H9 (cell line): ENCODE measurements at regions not wholly inside any gene's neighbourhood (a gene's known extent, or its start where the extent isn't known, plus 50 kb on each side); places are given as distances from the start of the nearest gene placed in this dataset.
"Not testable (repeated sequence)": the region's sequence is repeated elsewhere in the genome, so short reads cannot be mapped to it uniquely, and the experiment has no call there.

Experiments used
- DNase-seq: peaks from one replicate; pipeline ENCODE4 v3.0.0-alpha.2; 2017
- H2AFZ ChIP-seq: one replicate; pipeline ENCODE4 v1.6.1; 2013; ENCODE audit warnings: mild to moderate bottlenecking, low read length, control low read depth, moderate library complexity
- H2AK5ac ChIP-seq: 2 replicates; pipeline ENCODE4 v1.6.1; 2013; ENCODE audit warnings: low read length, control low read depth, mixed read lengths; ENCODE audit not compliant: insufficient read length
- H2BK120ac ChIP-seq: one replicate; pipeline ENCODE4 v1.6.1; 2013; ENCODE audit warnings: low read depth, mild to moderate bottlenecking, low read length, control low read depth, inconsistent platforms; ENCODE audit not compliant: poor library complexity, severe bottlenecking
- H2BK12ac ChIP-seq: 2 replicates; pipeline ENCODE4 v1.6.1; 2013; ENCODE audit warnings: low read length, control low read depth, mixed read lengths, low read depth; ENCODE audit not compliant: insufficient read length
- H2BK15ac ChIP-seq: 2 replicates; pipeline ENCODE4 v1.6.1; 2013; ENCODE audit warnings: low read depth, low read length, control low read depth
- H2BK20ac ChIP-seq: one replicate; pipeline ENCODE4 v1.6.1; 2013; ENCODE audit warnings: low read depth, mild to moderate bottlenecking, low read length, control low read depth, inconsistent platforms; ENCODE audit not compliant: poor library complexity, severe bottlenecking
- H2BK5ac ChIP-seq: 2 replicates; pipeline ENCODE4 v1.6.1; 2013; ENCODE audit warnings: low read length, control low read depth, mixed read lengths; ENCODE audit not compliant: insufficient read length
- H3K14ac ChIP-seq: 2 replicates; pipeline ENCODE4 v1.6.1; 2013; ENCODE audit warnings: low read length, control low read depth; ENCODE audit not compliant: insufficient read depth
- H3K18ac ChIP-seq: 2 replicates; pipeline ENCODE4 v1.6.1; 2013; ENCODE audit warnings: low read depth, mild to moderate bottlenecking, mixed read lengths, low read length, control low read depth; ENCODE audit not compliant: insufficient read length
- H3K23ac ChIP-seq: 2 replicates; pipeline ENCODE4 v1.6.1; 2013; ENCODE audit warnings: low read length, control low read depth, mixed read lengths, low read depth; ENCODE audit not compliant: insufficient read length
- H3K23me2 ChIP-seq: 2 replicates; pipeline ENCODE4 v1.6.1; 2013; ENCODE audit warnings: low read depth, mild to moderate bottlenecking, mixed read lengths, low read length, control low read depth; ENCODE audit not compliant: insufficient read length, poor library complexity, severe bottlenecking
- H3K27ac ChIP-seq: 2 replicates; pipeline ENCODE4 v1.5.1; 2013; ENCODE audit warnings: low read length, control low read depth, mixed read lengths, low read depth; ENCODE audit not compliant: insufficient read length
- H3K27me3 ChIP-seq: 2 replicates; pipeline ENCODE4 v1.6.1; 2013; ENCODE audit warnings: low read length, control low read depth, inconsistent platforms; ENCODE audit not compliant: insufficient read depth
- H3K4ac ChIP-seq: 2 replicates; pipeline ENCODE4 v1.6.1; 2013; ENCODE audit warnings: low read depth, mild to moderate bottlenecking, control low read depth, inconsistent platforms, low read length, moderate library complexity
- H3K4me1 ChIP-seq: 2 replicates; pipeline ENCODE4 v1.6.1; 2013; ENCODE audit warnings: low read length, control low read depth, inconsistent platforms; ENCODE audit not compliant: insufficient read depth
- H3K4me2 ChIP-seq: 2 replicates; pipeline ENCODE4 v1.6.1; 2013; ENCODE audit warnings: low read length, control low read depth, mixed read lengths; ENCODE audit not compliant: insufficient read length, insufficient read depth
- H3K56ac ChIP-seq: 2 replicates; pipeline ENCODE4 v1.6.1; 2013; ENCODE audit warnings: low read depth, mild to moderate bottlenecking, mixed read lengths, low read length, control low read depth; ENCODE audit not compliant: insufficient read length
- H3K79me1 ChIP-seq: 2 replicates; pipeline ENCODE4 v1.6.1; 2013; ENCODE audit warnings: low read depth, mild to moderate bottlenecking, moderate library complexity, low read length, control low read depth, inconsistent platforms; ENCODE audit not compliant: insufficient read depth, poor library complexity, severe bottlenecking
- H3K79me2 ChIP-seq: 2 replicates; pipeline ENCODE4 v1.6.1; 2013; ENCODE audit warnings: low read length, control low read depth, inconsistent platforms; ENCODE audit not compliant: insufficient read depth
- H3K9ac ChIP-seq: 2 replicates; pipeline ENCODE4 v1.6.1; 2013; ENCODE audit warnings: low read length, control low read depth, mixed read lengths; ENCODE audit not compliant: insufficient read length; ENCODE audit errors: extremely low read depth
- H3K9me3 ChIP-seq: one replicate; pipeline ENCODE4 v1.6.1; 2013; ENCODE audit warnings: low read depth, low read length, inconsistent platforms; ENCODE audit not compliant: control insufficient read depth
- H3T11ph ChIP-seq: one replicate; pipeline ENCODE4 v1.6.1; 2013; ENCODE audit warnings: mild to moderate bottlenecking, low read length, control low read depth, inconsistent platforms
- H4K20me1 ChIP-seq: one replicate; pipeline ENCODE4 v1.6.1; 2013; ENCODE audit not compliant: control insufficient read depth, insufficient read length, insufficient read depth
- H4K5ac ChIP-seq: 2 replicates; pipeline ENCODE4 v1.6.1; 2013; ENCODE audit warnings: low read depth, mild to moderate bottlenecking, mixed read lengths, low read length, control low read depth; ENCODE audit not compliant: insufficient read length
- H4K8ac ChIP-seq: replicated peaks from 2 replicates; pipeline ENCODE4 v1.6.1; 2013; ENCODE audit warnings: low read length, control low read depth, mixed read lengths, low read depth; ENCODE audit not compliant: insufficient read length
- H4K91ac ChIP-seq: 2 replicates; pipeline ENCODE4 v1.6.1; 2013; ENCODE audit warnings: low read depth, mild to moderate bottlenecking, moderate library complexity, mixed read lengths, low read length, control low read depth; ENCODE audit not compliant: insufficient read length
- H3K27ac Mint-ChIP-seq, 3 experiments: 2 replicates in 2 of 3; 3 replicates in 1 of 3; pipeline ENCODE4 v1.8.0; 2020 to 2021; ENCODE audit warnings: mixed read lengths in 3 of 3, mild to moderate bottlenecking in 1 of 3, moderate library complexity in 1 of 3
- H3K27me3 Mint-ChIP-seq: 2 replicates; pipeline ENCODE4 v1.8.0; 2021; ENCODE audit warnings: low read depth, mild to moderate bottlenecking, moderate library complexity, mixed read lengths
- H3K36me3 Mint-ChIP-seq, 3 experiments: 2 replicates in 2 of 3; 3 replicates in 1 of 3; pipeline ENCODE4 v1.8.0; 2020 to 2021; ENCODE audit warnings: low read depth in 3 of 3, mixed read lengths in 3 of 3; ENCODE audit not compliant: insufficient read depth in 1 of 3
- H3K4me1 Mint-ChIP-seq, 2 experiments: 2 replicates each; pipeline ENCODE4 v1.8.0; 2020; ENCODE audit warnings: mixed read lengths in 2 of 2
- H3K4me3 Mint-ChIP-seq, 2 experiments: 2 replicates in 1 of 2; 3 replicates in 1 of 2; pipeline ENCODE4 v1.8.0; 2020 to 2021; ENCODE audit warnings: mild to moderate bottlenecking in 2 of 2, mixed read lengths in 2 of 2, moderate library complexity in 1 of 2
- H3K9me3 Mint-ChIP-seq, 2 experiments: 2 replicates in 1 of 2; 3 replicates in 1 of 2; pipeline ENCODE4 v1.8.0; 2020; ENCODE audit warnings: mild to moderate bottlenecking in 2 of 2, mixed read lengths in 2 of 2, moderate library complexity in 1 of 2
- CTCF ChIP-seq: fragments of 200-600 bp; sonication (generic); conservative IDR thresholded peaks from 3 replicates; pipeline ENCODE4 v1.8.0; 2021; ENCODE audit warnings: antibody characterized with exemption, mild to moderate bottlenecking
- WGBS: extraction: QIAGEN DNeasy Blood & Tissue Kit; methylation state at CpG from one replicate; pipeline ENCODE4 v1.1.7; 2013; ENCODE audit warnings: missing lambda C conversion rate, low lambda C conversion rate, mixed read lengths; ENCODE audit not compliant: insufficient read length; ENCODE audit errors: extremely low coverage; 5-methylcytosine and 5-hydroxymethylcytosine counted together

GRCh38 chr9:101923451-101923850, 185.0 kb upstream of the GRIN3A start:
- Histone ChIP-seq H3K56ac (no peak overlapping the region), H3K27me3 (no peaks in the 10 kb centered on the region), H2BK20ac (no peak overlapping the region), H4K5ac (no peak overlapping the region), H3K23me2 (no peaks in the 10 kb centered on the region), H3K14ac (no peak overlapping the region), H3K4ac (no peak overlapping the region), H4K8ac (no peak overlapping the region), H2AK5ac (no peak overlapping the region), H3K4me1 (no peaks in the 10 kb centered on the region), H3K18ac (no peak overlapping the region), H3K23ac (no peak overlapping the region), H3T11ph (no peak overlapping the region), H3K9me3 (no peaks in the 10 kb centered on the region), H2BK5ac (no peak overlapping the region), H3K27ac (no peak overlapping the region), H3K79me2 (no peaks in the 10 kb centered on the region), H3K79me1 (no peaks in the 10 kb centered on the region), H2BK15ac (no peak overlapping the region), H4K20me1 (no peaks in the 10 kb centered on the region), H3K4me2 (no peak overlapping the region), H4K91ac (no peak overlapping the region), H2AFZ (no peak overlapping the region), H3K9ac (no peak overlapping the region), H2BK12ac (no peak overlapping the region), H2BK120ac (no peak overlapping the region)
- H3K27me3 Mint-ChIP-seq, result no peaks in the 10 kb centered on the region; the same call in 1 of the 2 replicates
- no peak overlapping the region for H3K4me3 Mint-ChIP-seq
- no peak overlapping the region; a peak in 1 of 7 replicates for H3K27ac Mint-ChIP-seq
- WGBS, result no CpG with 5 or more reads among the region's 1 CpG
- no peaks in the 10 kb centered on the region for H3K9me3 Mint-ChIP-seq
- no peak for DNase-seq
- no peaks in the 10 kb centered on the region for H3K4me1 Mint-ChIP-seq
- H3K36me3 Mint-ChIP-seq, result no peaks in the 10 kb centered on the region
- no peak for TF ChIP-seq CTCF

DNA sequence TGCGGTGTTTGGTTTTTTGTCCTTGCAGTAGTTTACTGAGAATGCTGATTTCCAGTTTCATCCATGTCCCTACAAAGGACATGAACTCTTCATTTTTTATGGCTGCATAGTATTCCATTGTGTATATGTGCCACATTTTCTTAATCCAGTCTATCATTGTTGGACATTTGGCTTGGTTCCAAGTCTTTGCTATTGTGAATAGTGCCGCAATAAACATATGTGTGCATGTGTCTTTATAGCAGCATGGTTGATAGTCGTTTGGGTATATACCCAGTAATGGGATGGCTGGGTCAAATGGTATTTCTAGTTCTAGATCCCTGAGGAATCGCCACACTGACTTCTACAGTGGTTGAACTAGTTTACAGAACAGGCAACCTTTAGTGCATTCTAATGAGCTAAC, 178.5 kb upstream of the GRIN3A start:
- not testable (repeated sequence) for H3K4ac ChIP-seq, H2AK5ac ChIP-seq, DNase-seq, H3K9me3 Mint-ChIP-seq, H3K14ac ChIP-seq, H2BK120ac ChIP-seq, H3K27me3 Mint-ChIP-seq, H2AFZ ChIP-seq, H3K27me3 ChIP-seq, H2BK5ac ChIP-seq, H3K56ac ChIP-seq, H2BK15ac ChIP-seq, H3T11ph ChIP-seq, H3K4me1 Mint-ChIP-seq, H3K23me2 ChIP-seq, H4K5ac ChIP-seq, H3K9me3 ChIP-seq, H3K79me1 ChIP-seq, H3K36me3 Mint-ChIP-seq, H3K23ac ChIP-seq, H3K79me2 ChIP-seq, H2BK20ac ChIP-seq, H3K4me3 Mint-ChIP-seq, H4K20me1 ChIP-seq, H3K9ac ChIP-seq, H3K27ac ChIP-seq, H2BK12ac ChIP-seq, H4K91ac ChIP-seq, H3K4me1 ChIP-seq, H4K8ac ChIP-seq, H3K4me2 ChIP-seq, H3K27ac Mint-ChIP-seq, H3K18ac ChIP-seq
- no CpG with 5 or more reads among the region's 4 CpGs for WGBS
